ENCODE measurements at regions not wholly inside any gene's neighbourhood (a gene's known extent, or its start where the extent isn't known, plus 50 kb on each side); places are given as distances from the start of the nearest gene placed in this dataset.

DNA sequence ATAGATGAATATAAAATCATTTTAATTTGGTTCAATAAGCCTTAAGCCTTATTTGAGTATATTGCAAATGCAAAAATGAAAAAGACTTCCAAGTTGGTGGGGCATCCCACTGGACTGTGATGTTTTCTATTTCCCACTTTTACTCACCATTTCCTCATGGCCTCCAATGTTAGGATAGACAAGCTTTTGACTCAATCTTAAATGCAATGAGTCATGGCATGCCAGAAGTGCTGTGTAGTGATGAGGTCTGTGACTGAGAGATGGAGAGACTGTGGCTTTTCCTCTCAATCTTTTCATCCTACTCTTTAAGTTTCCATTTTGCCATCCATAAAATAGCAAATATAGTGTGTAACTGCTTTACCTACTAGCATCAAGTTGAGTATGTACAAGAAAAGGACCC lies 1401.2 kb upstream of the CELF4 start:
- no peak overlapping the region for H3K4me2 ChIP-seq
- H3K79me2 ChIP-seq (ENCODE audit: insufficient read depth, low read depth), result no peaks in the 10 kb centered on the region
- no peaks in the 10 kb centered on the region for H3K4me1 ChIP-seq (ENCODE audit: low read depth, poor library complexity, severe bottlenecking)
- H4K20me1 ChIP-seq (ENCODE audit: insufficient read depth), result no peaks in the 10 kb centered on the region
- no peaks in the 10 kb centered on the region for H3K36me3 ChIP-seq (ENCODE audit: insufficient read depth)
- no peaks in the 10 kb centered on the region for H3K27me3 ChIP-seq (ENCODE audit: insufficient read depth, low read depth)
- no peak overlapping the region for H3K27ac ChIP-seq
- H3K4me3 ChIP-seq (IDR thresholded peaks at IDR 0.05; ENCODE audit: insufficient read depth, low read depth, low read length), result no peak overlapping the region
- TF ChIP-seq, protein P1, sequence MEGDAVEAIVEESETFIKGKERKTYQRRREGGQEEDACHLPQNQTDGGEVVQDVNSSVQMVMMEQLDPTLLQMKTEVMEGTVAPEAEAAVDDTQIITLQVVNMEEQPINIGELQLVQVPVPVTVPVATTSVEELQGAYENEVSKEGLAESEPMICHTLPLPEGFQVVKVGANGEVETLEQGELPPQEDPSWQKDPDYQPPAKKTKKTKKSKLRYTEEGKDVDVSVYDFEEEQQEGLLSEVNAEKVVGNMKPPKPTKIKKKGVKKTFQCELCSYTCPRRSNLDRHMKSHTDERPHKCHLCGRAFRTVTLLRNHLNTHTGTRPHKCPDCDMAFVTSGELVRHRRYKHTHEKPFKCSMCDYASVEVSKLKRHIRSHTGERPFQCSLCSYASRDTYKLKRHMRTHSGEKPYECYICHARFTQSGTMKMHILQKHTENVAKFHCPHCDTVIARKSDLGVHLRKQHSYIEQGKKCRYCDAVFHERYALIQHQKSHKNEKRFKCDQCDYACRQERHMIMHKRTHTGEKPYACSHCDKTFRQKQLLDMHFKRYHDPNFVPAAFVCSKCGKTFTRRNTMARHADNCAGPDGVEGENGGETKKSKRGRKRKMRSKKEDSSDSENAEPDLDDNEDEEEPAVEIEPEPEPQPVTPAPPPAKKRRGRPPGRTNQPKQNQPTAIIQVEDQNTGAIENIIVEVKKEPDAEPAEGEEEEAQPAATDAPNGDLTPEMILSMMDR (conservative IDR thresholded peaks at IDR 0.05; ENCODE audit: low read depth, low read length), result no peak
- H2AFZ ChIP-seq (ENCODE audit: low read depth), result no peak overlapping the region
- no peak overlapping the region for H3K9ac ChIP-seq

- Histone ChIP-seq H3K4me1 (ENCODE audit: low read depth, poor library complexity, severe bottlenecking) (no peaks in the 10 kb centered on the region), H2AFZ (ENCODE audit: low read depth) (no peak overlapping the region), H3K27ac (no peak overlapping the region), H4K20me1 (ENCODE audit: insufficient read depth) (no peaks in the 10 kb centered on the region), H3K9ac (no peak overlapping the region), H3K27me3 (ENCODE audit: insufficient read depth, low read depth) (no peaks in the 10 kb centered on the region), H3K36me3 (ENCODE audit: insufficient read depth) (no peaks in the 10 kb centered on the region), H3K4me3 (IDR thresholded peaks at IDR 0.05; ENCODE audit: insufficient read depth, low read depth, low read length) (no peak overlapping the region), H3K79me2 (ENCODE audit: insufficient read depth, low read depth) (no peaks in the 10 kb centered on the region), H3K4me2 (no peak overlapping the region)
- TF ChIP-seq, protein P1 (conservative IDR thresholded peaks at IDR 0.05; ENCODE audit: low read depth, low read length), result no peak
Observed at GRCh38 chr18:38963943-38964660, 1398.5 kb upstream of the CELF4 start.

GRCh38 chr18:38961880-38962279 lies 1396.3 kb upstream of the CELF4 start:
- H2AFZ ChIP-seq (ENCODE audit: low read depth), result no peak overlapping the region
- no peaks in the 10 kb centered on the region for H3K27me3 ChIP-seq (ENCODE audit: insufficient read depth, low read depth)
- H3K4me2 ChIP-seq, result no peak overlapping the region

GRCh38 chr18:38957736-38958135 lies 1392.1 kb upstream of the CELF4 start:
- Histone ChIP-seq H3K27me3 (ENCODE audit: insufficient read depth, low read depth) (no peaks in the 10 kb centered on the region), H3K4me2 (no peak overlapping the region), H3K9ac (no peak overlapping the region), H4K20me1 (ENCODE audit: insufficient read depth) (no peaks in the 10 kb centered on the region), H3K36me3 (ENCODE audit: insufficient read depth) (no peaks in the 10 kb centered on the region), H3K79me2 (ENCODE audit: insufficient read depth, low read depth) (no peaks in the 10 kb centered on the region), H3K4me3 (IDR thresholded peaks at IDR 0.05; ENCODE audit: insufficient read depth, low read depth, low read length) (no peak overlapping the region), H3K27ac (no peak overlapping the region), H3K4me1 (ENCODE audit: low read depth, poor library complexity, severe bottlenecking) (no peaks in the 10 kb centered on the region), H2AFZ (ENCODE audit: low read depth) (no peak overlapping the region)
- TF ChIP-seq, protein P1 (conservative IDR thresholded peaks at IDR 0.05; ENCODE audit: low read depth, low read length), result no peak

More at GRCh38 chr18:38961880-38962279, 1396.3 kb upstream of the CELF4 start:
- Histone ChIP-seq H3K4me3 (IDR thresholded peaks at IDR 0.05; ENCODE audit: insufficient read depth, low read depth, low read length) (no peak overlapping the region), H4K20me1 (ENCODE audit: insufficient read depth) (no peaks in the 10 kb centered on the region), H3K79me2 (ENCODE audit: insufficient read depth, low read depth) (no peaks in the 10 kb centered on the region), H3K36me3 (ENCODE audit: insufficient read depth) (no peaks in the 10 kb centered on the region), H3K9ac (no peak overlapping the region), H3K27ac (no peak overlapping the region), H3K4me1 (ENCODE audit: low read depth, poor library complexity, severe bottlenecking) (no peaks in the 10 kb centered on the region)
- TF ChIP-seq, protein P1 (conservative IDR thresholded peaks at IDR 0.05; ENCODE audit: low read depth, low read length), result no peak
